Stimulated activated CD4-positive, alpha-beta T cell treated with anti-CD3 and anti-CD28 coated beads, Interleukin-15, amount 100 ng/mL, for 24 hours (primary cell): ENCODE measurements at regions not wholly inside any gene's neighbourhood (a gene's known extent, or its start where the extent isn't known, plus 50 kb on each side); places are given as distances from the start of the nearest gene placed in this dataset.

Source experiments
- DNase-seq: peaks from one replicate; pipeline ENCODE4 v3.0.0-alpha.2; 2020

GRCh38 chrX:6904156-6904555, 243.4 kb upstream of the STS start:
- DNase-seq: no peak

GRCh38 chrX:6898371-6898770, 249.1 kb upstream of the STS start:
- DNase-seq: no peak

GRCh38 chrX:6891404-6891803, 256.1 kb upstream of the STS start:
- no peak for DNase-seq

- no peak for DNase-seq
Measured at GRCh38 chrX:6890544-6891261, 256.8 kb upstream of the STS start.

GRCh38 chrX:6885909-6886308, 261.6 kb upstream of the STS start:
- DNase-seq: no peak

GRCh38 chrX:6885396-6885795, 262.1 kb upstream of the STS start:
- DNase-seq: no peak

- DNase-seq: no peak
Measured at GRCh38 chrX:6861456-6861855, 286.1 kb upstream of the STS start.

- no peak for DNase-seq
Measured at GRCh38 chrX:6857749-6858148, 289.8 kb upstream of the STS start.

GRCh38 chrX:6856471-6856870, 291.0 kb upstream of the STS start:
- no peak for DNase-seq

- no peak for DNase-seq
Measured at GRCh38 chrX:6852869-6853268, 294.6 kb upstream of the STS start.

GRCh38 chrX:6852121-6852520, 295.4 kb upstream of the STS start:
- no peak for DNase-seq

GRCh38 chrX:6851140-6851539, 296.4 kb upstream of the STS start:
- no peak for DNase-seq

- DNase-seq: no peak
Measured at GRCh38 chrX:6849716-6850414, 297.6 kb upstream of the STS start.

- no peak for DNase-seq
Measured at GRCh38 chrX:6832619-6833018, 297.7 kb upstream of the VCX3A start.

GRCh38 chrX:6826856-6827255, 291.9 kb upstream of the VCX3A start:
- no peak for DNase-seq

- no peak for DNase-seq
Measured at GRCh38 chrX:6821730-6822129, 286.8 kb upstream of the VCX3A start.

- DNase-seq: no peak
Measured at GRCh38 chrX:6813836-6814370, 279.0 kb upstream of the VCX3A start.

GRCh38 chrX:6812087-6812486, 277.2 kb upstream of the VCX3A start:
- no peak for DNase-seq

- no peak for DNase-seq
Measured at GRCh38 chrX:6810776-6811175, 275.9 kb upstream of the VCX3A start.

- no peak for DNase-seq
Measured at GRCh38 chrX:6803607-6804006, 268.7 kb upstream of the VCX3A start.

- DNase-seq: no peak
Measured at GRCh38 chrX:6793000-6793399, 258.1 kb upstream of the VCX3A start.

GRCh38 chrX:6783912-6784311, 249.0 kb upstream of the VCX3A start:
- DNase-seq: no peak

GRCh38 chrX:6782831-6783230, 247.9 kb upstream of the VCX3A start:
- no peak for DNase-seq
